ENCODE measurements at regions not wholly inside any gene's neighbourhood (a gene's known extent, or its start where the extent isn't known, plus 50 kb on each side); places are given as distances from the start of the nearest gene placed in this dataset.
A peak's percentile ranks its signal among the peaks of the same experiment; 100 is the strongest.

- Histone ChIP-seq H3K27ac (no peak overlapping the region), H3K36me3 (no peaks in the 10 kb centered on the region), H3K4me1 (ENCODE audit: low read depth) (no peaks in the 10 kb centered on the region), H3K27me3 (no peaks in the 10 kb centered on the region), H3K4me3 (no peak overlapping the region), H3K9me3 (ENCODE audit: low read depth) (no peaks in the 10 kb centered on the region)
- TF ChIP-seq CTCF (IDR thresholded peaks at IDR 0.05; ENCODE audit: low read depth, low read length), result no peak
- DNase-seq (ENCODE audit: low read depth in 1 of 2, low spot score in 1 of 2), result no peak
These were observed 129.7 kb upstream of the MTAP start for GRCh38 chr9:21672761-21673160.

- TF ChIP-seq CTCF (IDR thresholded peaks at IDR 0.05; ENCODE audit: low read depth, low read length), result no peak
- Histone ChIP-seq H3K36me3 (no peaks in the 10 kb centered on the region), H3K4me1 (ENCODE audit: low read depth) (no peaks in the 10 kb centered on the region), H3K27ac (no peak overlapping the region), H3K4me3 (no peak overlapping the region), H3K27me3 (no peaks in the 10 kb centered on the region), H3K9me3 (ENCODE audit: low read depth) (no peaks in the 10 kb centered on the region)
- no peak for DNase-seq (ENCODE audit: low read depth in 1 of 2, low spot score in 1 of 2)
These were observed 127.5 kb upstream of the MTAP start for GRCh38 chr9:21674894-21675293.

- DNase-seq (ENCODE audit: low read depth in 1 of 2, low spot score in 1 of 2), result no peak
- Histone ChIP-seq H3K36me3 (no peaks in the 10 kb centered on the region), H3K27ac (no peak overlapping the region), H3K4me3 (no peak overlapping the region), H3K27me3 (no peaks in the 10 kb centered on the region), H3K9me3 (ENCODE audit: low read depth) (no peaks in the 10 kb centered on the region), H3K4me1 (ENCODE audit: low read depth) (no peaks in the 10 kb centered on the region)
- TF ChIP-seq CTCF (IDR thresholded peaks at IDR 0.05; ENCODE audit: low read depth, low read length), result no peak
These were observed 125.0 kb upstream of the MTAP start for GRCh38 chr9:21677387-21677786.

GRCh38 chr9:21677834-21678233 lies 124.6 kb upstream of the MTAP start:
- Histone ChIP-seq H3K4me1 (ENCODE audit: low read depth) (no peaks in the 10 kb centered on the region), H3K4me3 (no peak overlapping the region), H3K36me3 (no peaks in the 10 kb centered on the region), H3K27me3 (no peaks in the 10 kb centered on the region), H3K27ac (no peak overlapping the region), H3K9me3 (ENCODE audit: low read depth) (no peaks in the 10 kb centered on the region)
- TF ChIP-seq CTCF (IDR thresholded peaks at IDR 0.05; ENCODE audit: low read depth, low read length), result no peak
- DNase-seq (ENCODE audit: low read depth in 1 of 2, low spot score in 1 of 2), result peak in 1 of 2 donors; percentile 58

GRCh38 chr9:21679432-21679831 lies 123.0 kb upstream of the MTAP start:
- H3K4me3 ChIP-seq, result no peak overlapping the region
- TF ChIP-seq CTCF (IDR thresholded peaks at IDR 0.05; ENCODE audit: low read depth, low read length), result no peak
- peak; percentile 16 to 74 for DNase-seq (ENCODE audit: low read depth in 1 of 2, low spot score in 1 of 2)
- no peaks in the 10 kb centered on the region for H3K36me3 ChIP-seq
- no peaks in the 10 kb centered on the region for H3K27me3 ChIP-seq
- no peak overlapping the region for H3K27ac ChIP-seq
- H3K9me3 ChIP-seq (ENCODE audit: low read depth), result no peaks in the 10 kb centered on the region
- no peaks in the 10 kb centered on the region for H3K4me1 ChIP-seq (ENCODE audit: low read depth)

GRCh38 chr9:21680590-21680989 lies 121.8 kb upstream of the MTAP start:
- Histone ChIP-seq H3K27ac (no peak overlapping the region), H3K36me3 (no peaks in the 10 kb centered on the region), H3K27me3 (no peaks in the 10 kb centered on the region), H3K9me3 (ENCODE audit: low read depth) (no peaks in the 10 kb centered on the region), H3K4me1 (ENCODE audit: low read depth) (no peaks in the 10 kb centered on the region), H3K4me3 (no peak overlapping the region)
- DNase-seq (ENCODE audit: low read depth in 1 of 2, low spot score in 1 of 2), result no peak
- TF ChIP-seq CTCF (IDR thresholded peaks at IDR 0.05; ENCODE audit: low read depth, low read length), result no peak
